SU-DHL-6 (cell line): ENCODE measurements at regions not wholly inside any gene's neighbourhood (a gene's known extent, or its start where the extent isn't known, plus 50 kb on each side); places are given as distances from the start of the nearest gene placed in this dataset.

Experiments
- EZH2phosphoT487 ChIP-seq: fragments of 200-600 bp; sonication (generic), shearing (Covaris generic); conservative IDR thresholded peaks from 2 replicates; pipeline ENCODE4 v1.6.1; 2018; ENCODE audit warnings: mild to moderate bottlenecking, antibody characterized with exemption, low read length, moderate library complexity, mixed read lengths
- TF ChIP-seq, protein P1 (sequence below): fragments of 200-600 bp; sonication (generic); IDR thresholded peaks from one replicate; pipeline ENCODE4 v1.5.1; 2017; ENCODE audit warnings: antibody characterized with exemption, mild to moderate bottlenecking, low read length, moderate library complexity; ENCODE audit not compliant: insufficient read depth, poor library complexity, severe bottlenecking

DNA sequence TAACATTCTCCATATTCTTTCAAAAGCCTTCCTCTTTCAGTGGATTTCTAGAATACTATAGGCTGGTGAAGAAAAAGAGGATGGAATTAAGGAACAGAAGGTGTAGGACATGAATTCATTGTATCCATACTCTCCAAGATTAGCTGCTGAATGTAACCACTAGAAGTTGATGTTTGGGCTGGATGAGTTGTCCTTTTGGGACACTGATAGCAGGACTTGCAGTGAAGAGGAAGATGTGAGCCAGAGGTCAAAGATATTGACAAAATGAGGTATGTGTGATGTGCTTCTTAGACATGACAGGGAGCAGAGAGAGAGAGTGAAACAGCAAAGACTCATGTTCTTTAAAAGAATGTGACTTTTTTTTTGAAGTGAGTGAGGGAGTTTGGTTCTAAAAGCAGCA lies 134.3 kb upstream of the MAN1A1 start:
- TF ChIP-seq, protein P1, sequence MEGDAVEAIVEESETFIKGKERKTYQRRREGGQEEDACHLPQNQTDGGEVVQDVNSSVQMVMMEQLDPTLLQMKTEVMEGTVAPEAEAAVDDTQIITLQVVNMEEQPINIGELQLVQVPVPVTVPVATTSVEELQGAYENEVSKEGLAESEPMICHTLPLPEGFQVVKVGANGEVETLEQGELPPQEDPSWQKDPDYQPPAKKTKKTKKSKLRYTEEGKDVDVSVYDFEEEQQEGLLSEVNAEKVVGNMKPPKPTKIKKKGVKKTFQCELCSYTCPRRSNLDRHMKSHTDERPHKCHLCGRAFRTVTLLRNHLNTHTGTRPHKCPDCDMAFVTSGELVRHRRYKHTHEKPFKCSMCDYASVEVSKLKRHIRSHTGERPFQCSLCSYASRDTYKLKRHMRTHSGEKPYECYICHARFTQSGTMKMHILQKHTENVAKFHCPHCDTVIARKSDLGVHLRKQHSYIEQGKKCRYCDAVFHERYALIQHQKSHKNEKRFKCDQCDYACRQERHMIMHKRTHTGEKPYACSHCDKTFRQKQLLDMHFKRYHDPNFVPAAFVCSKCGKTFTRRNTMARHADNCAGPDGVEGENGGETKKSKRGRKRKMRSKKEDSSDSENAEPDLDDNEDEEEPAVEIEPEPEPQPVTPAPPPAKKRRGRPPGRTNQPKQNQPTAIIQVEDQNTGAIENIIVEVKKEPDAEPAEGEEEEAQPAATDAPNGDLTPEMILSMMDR: no peak
- TF ChIP-seq EZH2phosphoT487: no peak
